GM21360 (cell line): ENCODE measurements at regions not wholly inside any gene's neighbourhood (a gene's known extent, or its start where the extent isn't known, plus 50 kb on each side); places are given as distances from the start of the nearest gene placed in this dataset.

Experiments used
- ATAC-seq: cut with Tn5 transposase; IDR thresholded peaks from one replicate; pipeline ENCODE4 v1.9.1; 2021; ENCODE audit warnings: mild to moderate bottlenecking, moderate library complexity; ENCODE audit not compliant: unreplicated experiment

DNA sequence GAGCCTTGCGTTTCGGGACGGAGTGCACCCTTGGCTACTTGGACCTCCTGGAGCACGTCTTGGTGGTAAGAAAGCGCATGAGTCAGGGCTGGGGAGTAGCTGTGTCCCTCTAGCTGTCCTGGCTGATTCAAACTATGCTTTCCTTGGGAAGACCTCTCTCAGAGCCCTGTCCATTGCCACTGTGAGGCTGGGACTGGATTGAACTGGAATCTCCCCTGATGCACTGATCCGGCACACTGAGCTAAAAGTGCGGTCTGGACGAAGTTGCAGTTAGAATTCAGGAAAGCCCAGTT is 232.6 kb upstream of the TPM1 start:
- no peak for ATAC-seq

GRCh38 chr15:62812515-62812835 is 230.1 kb upstream of the TPM1 start:
- ATAC-seq, result no peak

DNA sequence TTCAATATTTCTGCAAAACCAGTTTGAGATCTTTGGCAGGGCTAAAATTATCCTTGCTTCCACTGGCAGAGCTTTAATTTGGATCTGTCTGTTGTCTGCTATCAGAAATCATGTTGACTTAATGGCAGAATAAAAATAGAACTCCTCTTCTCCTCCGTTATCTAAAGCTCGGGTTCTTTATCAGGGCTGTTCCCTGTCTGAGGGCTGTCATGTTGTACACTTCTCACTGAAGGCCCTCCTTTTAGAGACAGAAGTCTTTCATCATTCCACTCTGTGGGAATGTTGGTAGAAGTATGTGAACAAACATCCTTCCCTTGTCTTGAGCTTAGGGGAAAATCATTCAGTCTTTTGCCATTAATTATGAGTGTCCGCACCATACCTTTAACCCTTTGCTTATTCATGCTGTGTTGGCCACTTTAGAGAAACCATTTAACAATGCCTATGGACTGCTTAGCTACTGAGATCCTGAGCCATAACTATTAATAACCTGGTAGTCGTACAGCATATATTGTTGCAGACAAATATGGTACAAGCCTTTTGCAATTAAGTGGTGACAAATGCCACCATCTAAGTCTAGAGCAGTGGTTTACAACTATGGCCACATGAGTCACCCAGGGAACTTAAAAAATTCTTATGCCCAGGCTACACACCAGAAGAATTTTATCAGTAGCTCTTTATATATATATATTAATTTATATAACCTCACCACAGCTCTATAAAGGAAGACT is 226.0 kb upstream of the TPM1 start:
- ATAC-seq, result no peak

GRCh38 chr15:62818691-62819090 is 223.9 kb upstream of the TPM1 start:
- ATAC-seq, result no peak

DNA sequence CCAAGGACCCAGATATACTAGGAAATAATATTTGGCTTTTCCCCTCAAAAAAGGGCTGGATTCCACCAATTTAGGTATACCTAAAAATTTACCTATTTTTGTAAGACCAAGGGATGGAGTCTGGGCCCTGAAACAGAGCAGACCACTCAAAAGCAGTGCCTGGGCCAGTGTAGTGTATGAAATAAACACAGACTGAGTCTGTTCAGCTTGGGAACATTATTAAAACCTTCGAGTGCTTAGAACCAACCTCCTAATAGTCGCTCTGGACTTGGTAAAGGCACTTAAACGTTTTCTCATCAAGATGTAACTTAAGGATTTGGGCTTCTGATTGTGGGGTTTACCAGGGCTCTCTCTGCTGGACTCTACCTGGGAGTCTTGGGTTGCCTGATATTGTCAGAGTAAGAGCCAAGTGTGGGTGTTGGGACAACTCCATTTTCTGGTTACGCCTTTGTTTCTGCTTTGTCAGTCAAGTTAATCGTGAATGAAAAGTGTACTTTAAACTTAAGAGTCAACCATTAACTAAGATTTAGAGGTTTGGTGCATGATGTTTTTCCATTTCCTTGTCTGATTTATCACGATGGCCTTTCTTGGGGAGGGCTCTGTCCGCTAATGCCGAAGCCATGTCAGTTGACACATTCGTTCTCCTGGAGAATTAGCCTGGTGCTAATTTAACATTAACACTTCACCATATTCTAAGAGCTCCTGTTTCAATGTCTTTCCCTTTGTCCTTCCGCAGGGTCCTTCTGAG is 221.0 kb upstream of the TPM1 start:
- ATAC-seq, result no peak

- no peak for ATAC-seq
These were observed 220.3 kb upstream of the TPM1 start for GRCh38 chr15:62822228-62822627.

GRCh38 chr15:62823561-62823960 is 219.0 kb upstream of the TPM1 start:
- no peak for ATAC-seq

DNA sequence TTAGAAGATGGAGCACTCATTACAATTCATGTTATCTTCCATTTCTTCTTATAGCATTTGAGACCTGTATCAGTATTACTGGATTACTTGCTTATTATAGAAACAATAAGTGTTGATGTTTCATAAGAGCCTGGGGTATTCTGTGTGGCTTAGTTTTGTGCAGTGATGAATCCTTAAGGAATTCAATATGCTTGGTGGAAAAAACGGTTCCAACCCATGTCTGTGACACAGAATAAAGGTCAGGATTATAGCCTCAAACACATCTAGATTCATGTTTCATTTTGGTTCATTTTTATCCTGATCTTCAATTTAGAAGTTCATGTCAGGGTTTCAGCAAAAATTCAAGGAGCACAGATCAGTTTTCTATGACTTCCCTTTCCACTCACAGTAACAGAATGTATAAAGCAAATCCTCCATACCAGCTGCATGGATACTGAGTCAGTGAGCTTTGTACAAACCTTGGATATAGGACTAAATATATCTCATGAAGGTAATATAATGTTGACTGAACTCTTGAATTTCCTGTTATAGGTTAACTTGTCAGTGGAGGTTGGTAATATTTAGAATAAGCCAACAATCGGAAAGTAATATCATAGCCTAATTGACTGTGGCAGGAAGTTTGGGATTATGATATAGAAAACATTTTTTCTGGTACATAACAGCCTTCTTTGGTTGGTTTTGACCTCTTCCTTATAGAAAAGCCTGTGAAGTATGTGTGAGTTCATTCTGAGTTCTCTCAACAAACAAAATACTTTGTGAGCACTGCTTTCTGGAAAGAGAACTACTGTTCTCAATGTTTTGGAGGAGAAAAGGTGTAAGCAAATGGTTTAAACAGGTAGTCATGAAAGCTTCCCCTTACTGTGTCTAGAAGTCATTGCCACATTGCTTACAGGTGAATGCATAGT is 218.2 kb upstream of the TPM1 start:
- ATAC-seq, result no peak

GRCh38 chr15:62825191-62825590 is 217.4 kb upstream of the TPM1 start:
- ATAC-seq, result no peak

GRCh38 chr15:62826561-62826960 is 216.0 kb upstream of the TPM1 start:
- ATAC-seq, result no peak

GRCh38 chr15:62828364-62828763 is 214.2 kb upstream of the TPM1 start:
- ATAC-seq, result no peak

GRCh38 chr15:62832231-62832630 is 210.3 kb upstream of the TPM1 start:
- ATAC-seq, result no peak

DNA sequence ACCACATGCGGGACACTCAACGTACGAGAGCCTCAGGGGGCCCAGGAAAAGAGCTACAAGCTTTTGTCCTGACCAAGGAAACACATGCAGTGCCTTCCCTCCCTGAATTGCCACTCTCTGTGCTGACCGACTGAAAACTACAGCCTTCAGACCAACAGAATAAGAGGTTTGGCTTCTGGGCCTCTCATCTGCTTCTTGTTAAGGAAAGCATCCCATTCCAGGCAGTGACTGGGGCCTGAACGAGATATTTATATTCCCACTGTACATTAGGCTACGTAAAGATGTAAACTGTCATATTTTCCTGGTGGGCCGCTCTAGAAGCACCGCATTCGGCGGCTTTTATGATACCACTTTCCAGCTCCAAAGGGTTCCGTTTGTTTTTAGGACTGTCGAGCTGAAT is 208.9 kb upstream of the TPM1 start:
- no peak for ATAC-seq

DNA sequence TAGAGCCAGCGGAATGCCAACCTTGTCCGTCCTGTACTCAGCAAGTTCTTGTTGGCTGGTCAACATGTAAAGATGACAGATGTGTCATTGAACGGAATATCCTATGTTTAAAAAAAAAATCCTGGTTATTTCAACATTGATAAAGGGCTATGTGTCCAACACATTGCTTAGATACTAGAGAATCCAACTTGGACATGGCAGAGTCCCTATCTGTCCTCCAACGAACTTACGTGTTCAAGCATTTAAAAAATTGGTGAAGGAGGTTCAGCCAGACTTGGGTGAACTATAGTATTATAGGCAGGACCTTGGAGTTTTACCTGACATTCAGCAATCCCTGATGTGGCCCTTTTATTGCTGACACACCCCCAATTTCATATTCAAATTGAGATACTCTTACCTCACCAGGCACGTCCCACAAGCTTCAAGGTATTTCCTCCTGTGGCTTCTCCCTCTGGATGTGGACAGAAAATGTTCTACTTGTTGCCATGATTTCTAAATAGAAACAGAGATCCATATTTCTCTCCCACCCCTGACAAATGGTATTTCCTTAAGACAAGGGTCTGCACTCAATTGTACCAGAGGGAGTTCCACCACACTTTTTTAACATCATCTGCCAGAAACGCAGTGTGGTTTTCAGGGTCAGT is 207.7 kb upstream of the TPM1 start:
- no peak for ATAC-seq

- ATAC-seq, result no peak
These were observed 207.2 kb upstream of the TPM1 start for GRCh38 chr15:62835351-62835750.

- ATAC-seq, result no peak
These were observed 206.8 kb upstream of the TPM1 start for GRCh38 chr15:62835762-62836161.

GRCh38 chr15:62840526-62841268 is 201.8 kb upstream of the TPM1 start:
- no peak for ATAC-seq

DNA sequence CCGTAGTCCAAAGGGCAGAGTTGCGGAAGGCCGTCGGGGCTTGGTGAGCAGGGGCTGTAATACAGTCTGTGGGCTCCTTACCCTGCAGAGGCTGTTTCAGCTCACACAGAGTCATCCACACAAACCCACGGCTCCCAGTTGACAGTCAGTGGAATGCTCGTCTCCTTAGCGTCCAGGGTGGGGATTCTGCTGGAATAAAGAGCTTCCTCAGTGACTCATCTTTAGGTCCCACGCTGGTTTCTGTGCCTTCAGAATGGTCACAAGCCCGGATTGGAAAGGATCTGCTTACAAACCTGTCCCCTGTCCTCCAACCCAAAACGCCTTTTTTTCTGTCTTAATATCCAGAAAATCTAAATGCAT is 201.3 kb upstream of the TPM1 start:
- ATAC-seq, result no peak

GRCh38 chr15:62841891-62842559 is 200.5 kb upstream of the TPM1 start:
- ATAC-seq, result no peak

GRCh38 chr15:62843311-62843710 is 199.2 kb upstream of the TPM1 start:
- ATAC-seq, result no peak
